Loucy (cell line): ENCODE measurements at regions not wholly inside any gene's neighbourhood (a gene's known extent, or its start where the extent isn't known, plus 50 kb on each side); places are given as distances from the start of the nearest gene placed in this dataset.

Experiments used
- H2AFZ ChIP-seq: fragments of 200-600 bp; sonication (generic); 2 replicates; pipeline ENCODE4 v1.6.0; 2016; ENCODE audit warnings: antibody characterized with exemption, mild to moderate bottlenecking, low read length, moderate library complexity
- H3F3A ChIP-seq: fragments of 200-600 bp; 2 replicates; pipeline ENCODE4 v1.6.0; 2016; ENCODE audit warnings: antibody characterized with exemption, low read depth, mild to moderate bottlenecking
- H3K27me3 ChIP-seq: fragments of 200-600 bp; sonication (generic); 2 replicates; pipeline ENCODE4 v1.6.1; 2014; ENCODE audit warnings: low read length, mild to moderate bottlenecking; ENCODE audit not compliant: insufficient read depth, poor library complexity, severe bottlenecking
- H3K36me3 ChIP-seq: fragments of 200-600 bp; sonication (generic); 2 replicates; pipeline ENCODE4 v1.6.1; 2016; ENCODE audit warnings: low read length; ENCODE audit not compliant: insufficient read depth
- H3K4me1 ChIP-seq: fragments of 200-600 bp; sonication (generic); 2 replicates; pipeline ENCODE4 v1.5.1; 2014; ENCODE audit warnings: low read length, mild to moderate bottlenecking; ENCODE audit not compliant: insufficient read depth, poor library complexity, severe bottlenecking
- H3K4me2 ChIP-seq: fragments of 200-600 bp; sonication (generic); 2 replicates; pipeline ENCODE4 v1.6.0; 2014; ENCODE audit warnings: antibody characterized with exemption, low read length, low read depth, mild to moderate bottlenecking; ENCODE audit not compliant: poor library complexity, severe bottlenecking
- H3K4me3 ChIP-seq: fragments of 200-600 bp; sonication (generic); 2 replicates; pipeline ENCODE4 v1.5.1; 2014; ENCODE audit warnings: low read length, mild to moderate bottlenecking, mixed read lengths; ENCODE audit not compliant: poor library complexity, severe bottlenecking
- H3K79me2 ChIP-seq: fragments of 200-600 bp; sonication (generic); 2 replicates; pipeline ENCODE4 v1.6.1; 2014; ENCODE audit warnings: low read length; ENCODE audit not compliant: insufficient read depth
- H3K9ac ChIP-seq: fragments of 200-600 bp; sonication (generic); 2 replicates; pipeline ENCODE4 v1.6.0; 2014; ENCODE audit warnings: mild to moderate bottlenecking, low read depth, low read length, moderate library complexity; ENCODE audit not compliant: poor library complexity, severe bottlenecking
- H3K9me2 ChIP-seq: fragments of 200-600 bp; sonication (generic); replicated peaks from 2 replicates; pipeline ENCODE4 v1.6.1; 2016; ENCODE audit warnings: low read depth, low read length, mixed read lengths
- H3K9me3 ChIP-seq: fragments of 200-600 bp; sonication (generic); 2 replicates; pipeline ENCODE4 v1.6.1; 2014; ENCODE audit warnings: mild to moderate bottlenecking, antibody characterized with exemption, low read length, low read depth; ENCODE audit not compliant: insufficient read depth
- H4K20me1 ChIP-seq: fragments of 200-600 bp; sonication (generic); 2 replicates; pipeline ENCODE4 v1.6.0; 2014; ENCODE audit warnings: antibody characterized with exemption, low read length, mild to moderate bottlenecking; ENCODE audit not compliant: insufficient read depth, poor library complexity, severe bottlenecking
- CTCF ChIP-seq: fragments of 200-600 bp; sonication (generic); conservative IDR thresholded peaks from 2 replicates; pipeline ENCODE4 v1.5.1; 2014; ENCODE audit warnings: mild to moderate bottlenecking, antibody characterized with exemption, low read length
- EZH2phosphoT487 ChIP-seq: fragments of 200-600 bp; IDR thresholded peaks from 2 replicates; pipeline ENCODE4 v1.6.1; 2018; ENCODE audit warnings: antibody characterized with exemption, mild to moderate bottlenecking, moderate library complexity, borderline replicate concordance

DNA sequence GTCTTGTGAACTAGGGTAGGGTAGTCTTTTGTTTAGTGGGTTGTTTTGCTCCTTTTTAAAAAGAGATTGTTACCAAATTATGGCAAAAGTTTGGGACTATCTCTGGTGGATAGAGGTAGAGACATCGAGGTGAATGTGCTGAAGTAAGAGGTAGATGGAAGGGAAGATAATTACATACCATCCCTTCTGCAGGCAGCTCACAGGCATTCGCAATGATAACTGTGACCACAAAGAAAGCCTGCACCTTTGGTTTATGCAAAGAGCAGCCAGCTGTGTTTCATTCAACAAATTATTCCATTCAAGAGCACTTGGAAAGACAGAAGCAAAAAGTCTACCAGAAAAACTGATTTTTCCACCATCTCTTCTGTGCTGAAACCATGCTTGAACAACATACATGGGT lies 155.6 kb downstream of the GATB start:
- Histone ChIP-seq H4K20me1 (no peaks in the 10 kb centered on the region), H3K4me3 (no peak overlapping the region), H3F3A (no peaks in the 10 kb centered on the region), H3K4me2 (no peak overlapping the region), H3K9me2 (no peaks in the 10 kb centered on the region), H3K27me3 (no peaks in the 10 kb centered on the region), H3K79me2 (no peaks in the 10 kb centered on the region), H3K36me3 (no peaks in the 10 kb centered on the region), H2AFZ (peak overlapping the region; percentile 0; the same call in 1 of the 2 replicates), H3K4me1 (no peaks in the 10 kb centered on the region), H3K9me3 (no peaks in the 10 kb centered on the region), H3K9ac (no peak overlapping the region)
- TF ChIP-seq EZH2phosphoT487 (no peak), CTCF (no peak)

DNA sequence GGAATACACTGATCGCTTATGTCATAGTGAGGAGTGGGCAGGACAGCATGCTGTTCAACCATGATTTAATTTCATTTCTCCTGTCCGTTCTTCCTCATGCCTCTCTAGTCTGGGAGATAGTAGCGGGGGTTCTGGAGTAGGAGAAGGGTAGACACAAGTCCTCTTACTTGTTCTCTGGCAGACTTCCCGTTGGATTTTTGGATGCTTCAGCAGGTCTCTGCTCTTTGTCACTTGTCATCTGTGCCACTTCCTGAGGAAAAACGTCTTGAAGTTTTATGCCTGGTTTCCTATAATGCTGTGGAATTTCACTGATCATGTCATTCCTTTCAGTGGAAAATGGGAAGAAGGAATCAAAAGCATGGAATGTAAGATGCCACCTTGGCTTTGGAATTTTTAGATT lies 154.7 kb downstream of the GATB start:
- Histone ChIP-seq H4K20me1 (no peaks in the 10 kb centered on the region), H2AFZ (no peak overlapping the region), H3F3A (no peaks in the 10 kb centered on the region), H3K9me3 (no peaks in the 10 kb centered on the region), H3K27me3 (no peaks in the 10 kb centered on the region), H3K79me2 (no peaks in the 10 kb centered on the region), H3K4me1 (no peaks in the 10 kb centered on the region), H3K9ac (no peak overlapping the region), H3K36me3 (no peaks in the 10 kb centered on the region), H3K4me2 (no peak overlapping the region), H3K9me2 (no peaks in the 10 kb centered on the region), H3K4me3 (no peak overlapping the region)
- TF ChIP-seq EZH2phosphoT487 (no peak), CTCF (no peak)

DNA sequence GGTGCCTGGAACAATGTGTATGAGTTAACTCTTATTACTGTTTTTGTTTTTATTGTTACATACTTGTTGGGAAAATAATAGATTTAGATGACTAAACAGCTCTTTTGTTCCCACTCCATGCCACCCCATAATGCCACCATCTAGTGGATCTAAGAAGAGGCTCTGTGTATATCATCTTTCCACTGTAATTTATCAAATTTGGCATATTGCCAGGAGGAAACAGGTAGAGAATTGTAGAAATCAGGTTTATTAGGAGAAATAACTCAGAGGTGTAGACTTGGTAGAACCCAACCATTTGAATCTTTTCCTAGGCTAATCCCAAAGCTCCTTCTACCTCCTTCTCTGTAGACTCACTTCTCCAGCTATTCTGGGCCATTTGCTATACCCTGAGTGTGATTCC lies 150.6 kb downstream of the GATB start:
- no peaks in the 10 kb centered on the region for H3K79me2 ChIP-seq
- H3K36me3 ChIP-seq = no peaks in the 10 kb centered on the region
- no peaks in the 10 kb centered on the region for H3K9me2 ChIP-seq
- TF ChIP-seq CTCF = no peak
- TF ChIP-seq EZH2phosphoT487 = no peak
- H3F3A ChIP-seq = no peaks in the 10 kb centered on the region
- no peaks in the 10 kb centered on the region for H3K9me3 ChIP-seq
- no peak overlapping the region for H3K4me3 ChIP-seq
- no peaks in the 10 kb centered on the region for H4K20me1 ChIP-seq
- H3K9ac ChIP-seq = no peak overlapping the region
- no peaks in the 10 kb centered on the region for H3K27me3 ChIP-seq
- no peak overlapping the region for H2AFZ ChIP-seq
- H3K4me1 ChIP-seq = no peaks in the 10 kb centered on the region
- no peak overlapping the region for H3K4me2 ChIP-seq
